NB4 (cell line): ENCODE measurements at regions not wholly inside any gene's neighbourhood (a gene's known extent, or its start where the extent isn't known, plus 50 kb on each side); places are given as distances from the start of the nearest gene placed in this dataset.

Source experiments
- CTCF ChIP-seq: IDR thresholded peaks from one replicate; pipeline ENCODE4 v1.5.1; 2012; ENCODE audit warnings: low read depth, low read length
- POLR2A ChIP-seq: IDR thresholded peaks from 2 replicates; pipeline ENCODE4 v1.6.1; 2011; ENCODE audit warnings: mild to moderate bottlenecking; ENCODE audit not compliant: insufficient read length; ENCODE audit errors: extremely low read depth

GRCh38 chr2:52779446-52779845 lies 988.2 kb upstream of the CHAC2 start:
- TF ChIP-seq CTCF (no peak), POLR2A (no peak)
